ENCODE measurements at regions not wholly inside any gene's neighbourhood (a gene's known extent, or its start where the extent isn't known, plus 50 kb on each side); places are given as distances from the start of the nearest gene placed in this dataset.

DNA sequence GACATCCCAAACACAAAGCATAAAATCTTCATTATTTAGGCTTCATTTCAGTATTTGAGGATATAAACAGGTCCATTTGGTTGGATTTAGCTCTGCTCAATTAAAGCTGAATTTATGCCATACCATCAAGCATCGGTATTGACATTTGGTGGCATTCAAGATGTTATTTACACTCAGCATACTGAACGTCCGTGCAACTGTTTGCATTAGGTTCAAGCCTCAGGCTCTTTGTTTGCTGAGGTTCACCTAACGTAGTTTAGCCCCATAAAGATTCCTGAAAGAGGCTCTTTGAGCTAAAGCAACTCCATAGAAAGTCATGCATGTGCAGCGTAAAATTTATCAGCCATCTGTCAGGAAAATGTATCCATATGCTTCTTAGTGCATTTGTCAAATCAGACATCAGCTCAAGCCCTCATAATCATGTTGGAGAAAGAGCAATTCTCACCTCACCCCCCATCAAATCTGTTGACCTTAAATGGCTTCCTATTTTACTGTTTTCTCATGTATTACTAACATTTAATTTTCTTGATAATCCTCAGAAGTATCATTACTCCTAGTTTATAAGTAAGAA, 366.9 kb downstream of the EPHA4 start:
- TF ChIP-seq, protein P1, sequence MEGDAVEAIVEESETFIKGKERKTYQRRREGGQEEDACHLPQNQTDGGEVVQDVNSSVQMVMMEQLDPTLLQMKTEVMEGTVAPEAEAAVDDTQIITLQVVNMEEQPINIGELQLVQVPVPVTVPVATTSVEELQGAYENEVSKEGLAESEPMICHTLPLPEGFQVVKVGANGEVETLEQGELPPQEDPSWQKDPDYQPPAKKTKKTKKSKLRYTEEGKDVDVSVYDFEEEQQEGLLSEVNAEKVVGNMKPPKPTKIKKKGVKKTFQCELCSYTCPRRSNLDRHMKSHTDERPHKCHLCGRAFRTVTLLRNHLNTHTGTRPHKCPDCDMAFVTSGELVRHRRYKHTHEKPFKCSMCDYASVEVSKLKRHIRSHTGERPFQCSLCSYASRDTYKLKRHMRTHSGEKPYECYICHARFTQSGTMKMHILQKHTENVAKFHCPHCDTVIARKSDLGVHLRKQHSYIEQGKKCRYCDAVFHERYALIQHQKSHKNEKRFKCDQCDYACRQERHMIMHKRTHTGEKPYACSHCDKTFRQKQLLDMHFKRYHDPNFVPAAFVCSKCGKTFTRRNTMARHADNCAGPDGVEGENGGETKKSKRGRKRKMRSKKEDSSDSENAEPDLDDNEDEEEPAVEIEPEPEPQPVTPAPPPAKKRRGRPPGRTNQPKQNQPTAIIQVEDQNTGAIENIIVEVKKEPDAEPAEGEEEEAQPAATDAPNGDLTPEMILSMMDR (IDR thresholded peaks at IDR 0.05; ENCODE audit: low read depth, low read length): no peak
- Histone ChIP-seq H3K4me3 (no peak overlapping the region), H3K36me3 (no peaks in the 10 kb centered on the region), H3K9me3 (ENCODE audit: low read depth) (no peaks in the 10 kb centered on the region), H3K27ac (no peak overlapping the region), H3K27me3 (no peaks in the 10 kb centered on the region), H3K4me1 (ENCODE audit: low read depth) (no peaks in the 10 kb centered on the region)
- no peak for DNase-seq (ENCODE audit: low read depth in 1 of 2, low spot score in 1 of 2)

DNA sequence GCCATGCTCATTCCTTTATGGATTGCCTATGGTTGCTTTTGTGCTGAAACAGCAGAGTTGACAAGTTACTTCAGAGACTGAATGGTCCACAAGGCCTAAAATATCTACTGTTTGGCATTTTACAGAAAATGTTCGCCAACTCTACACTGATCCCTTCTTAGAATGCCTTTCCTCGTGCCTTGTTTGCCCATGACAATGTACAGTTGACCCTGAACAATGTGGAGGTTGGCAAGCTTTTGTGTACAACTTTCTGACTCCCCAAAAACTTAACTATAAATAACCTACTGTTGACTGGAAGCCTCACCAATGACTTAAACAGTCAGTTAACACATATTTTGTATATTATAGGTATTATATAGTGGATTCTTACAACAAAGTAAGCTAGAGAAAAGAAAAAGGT, 361.4 kb downstream of the EPHA4 start:
- peaks cover 4% of the 10 kb centered on the region for H3K4me1 ChIP-seq (ENCODE audit: low read depth)
- TF ChIP-seq, protein P1 (IDR thresholded peaks at IDR 0.05; ENCODE audit: low read depth, low read length): no peak
- no peak overlapping the region for H3K4me3 ChIP-seq
- H3K9me3 ChIP-seq (ENCODE audit: low read depth): no peaks in the 10 kb centered on the region
- no peaks in the 10 kb centered on the region for H3K27me3 ChIP-seq
- no peak for DNase-seq (ENCODE audit: low read depth in 1 of 2, low spot score in 1 of 2)
- H3K36me3 ChIP-seq: no peaks in the 10 kb centered on the region
- H3K27ac ChIP-seq: no peak overlapping the region

DNA sequence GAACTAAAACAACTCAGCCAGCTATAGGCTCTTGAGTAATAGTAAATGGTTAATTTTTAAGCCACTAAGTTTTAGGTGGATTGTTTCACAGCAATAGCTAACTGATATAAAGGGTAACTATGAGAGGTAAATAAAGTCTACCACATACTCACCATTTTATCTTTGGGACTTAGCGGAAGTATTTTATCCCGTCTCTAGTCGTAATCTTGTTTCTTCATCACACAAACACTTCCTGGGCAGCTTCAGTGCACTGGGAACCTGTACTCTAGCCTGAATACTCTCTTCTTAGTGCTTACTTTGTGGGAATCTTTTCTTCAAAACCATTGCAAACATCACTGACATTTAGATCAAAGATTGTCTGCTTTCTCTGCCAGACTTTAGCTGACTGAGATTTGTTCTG, 360.5 kb downstream of the EPHA4 start:
- no peak overlapping the region for H3K4me3 ChIP-seq
- H3K9me3 ChIP-seq (ENCODE audit: low read depth): no peaks in the 10 kb centered on the region
- H3K27me3 ChIP-seq: no peaks in the 10 kb centered on the region
- H3K4me1 ChIP-seq (ENCODE audit: low read depth): peaks cover 4% of the 10 kb centered on the region
- DNase-seq (ENCODE audit: low read depth in 1 of 2, low spot score in 1 of 2): no peak
- no peaks in the 10 kb centered on the region for H3K36me3 ChIP-seq
- TF ChIP-seq, protein P1 (IDR thresholded peaks at IDR 0.05; ENCODE audit: low read depth, low read length): no peak
- H3K27ac ChIP-seq: no peak overlapping the region

DNA sequence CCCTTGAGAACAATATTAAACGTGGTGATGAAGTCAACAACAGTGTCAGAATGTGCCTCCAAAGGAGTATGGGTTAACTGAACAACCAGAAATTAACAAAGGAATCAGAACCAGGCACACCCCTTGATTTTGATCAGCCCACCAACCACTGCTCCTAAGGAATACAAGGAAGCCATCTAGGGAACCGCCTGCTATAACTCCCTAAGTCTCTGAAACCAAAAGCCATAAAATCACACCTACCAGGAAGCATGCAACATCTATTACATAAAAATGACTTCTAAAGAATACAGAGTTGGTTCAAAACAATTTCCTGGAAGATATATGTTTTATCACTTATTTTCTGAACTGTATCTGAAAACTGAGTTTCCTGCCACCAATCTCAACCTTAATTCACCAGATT, 360.0 kb downstream of the EPHA4 start:
- TF ChIP-seq, protein P1 (IDR thresholded peaks at IDR 0.05; ENCODE audit: low read depth, low read length): no peak
- Histone ChIP-seq H3K4me1 (ENCODE audit: low read depth) (peaks cover 4% of the 10 kb centered on the region), H3K27me3 (no peaks in the 10 kb centered on the region), H3K4me3 (no peak overlapping the region), H3K36me3 (no peaks in the 10 kb centered on the region), H3K9me3 (ENCODE audit: low read depth) (no peaks in the 10 kb centered on the region), H3K27ac (no peak overlapping the region)
- no peak for DNase-seq (ENCODE audit: low read depth in 1 of 2, low spot score in 1 of 2)

DNA sequence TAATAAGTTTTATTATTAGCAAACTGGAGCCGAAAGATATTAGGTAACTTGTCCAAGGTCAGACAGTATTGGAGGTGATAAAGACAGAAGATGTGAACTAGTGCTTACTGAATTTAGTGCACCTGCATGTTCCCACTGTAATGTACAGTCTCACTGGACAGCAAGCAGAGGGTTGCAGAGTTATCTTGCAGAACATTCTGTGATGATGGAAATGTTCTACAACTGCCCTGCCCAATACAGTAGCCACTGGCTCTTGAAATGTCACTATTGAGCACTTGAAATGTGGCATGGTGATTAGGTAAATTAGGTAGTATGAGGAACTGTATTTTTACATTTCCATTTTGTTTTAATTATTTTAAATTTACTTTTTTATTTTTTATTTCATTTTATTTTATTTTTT, 356.6 kb downstream of the EPHA4 start:
- TF ChIP-seq, protein P1 (IDR thresholded peaks at IDR 0.05; ENCODE audit: low read depth, low read length): no peak
- Histone ChIP-seq H3K9me3 (ENCODE audit: low read depth) (no peaks in the 10 kb centered on the region), H3K4me3 (no peak overlapping the region), H3K27ac (no peak overlapping the region), H3K27me3 (no peaks in the 10 kb centered on the region), H3K4me1 (ENCODE audit: low read depth) (peaks cover 4% of the 10 kb centered on the region), H3K36me3 (no peaks in the 10 kb centered on the region)
- DNase-seq (ENCODE audit: low read depth in 1 of 2, low spot score in 1 of 2): no peak

DNA sequence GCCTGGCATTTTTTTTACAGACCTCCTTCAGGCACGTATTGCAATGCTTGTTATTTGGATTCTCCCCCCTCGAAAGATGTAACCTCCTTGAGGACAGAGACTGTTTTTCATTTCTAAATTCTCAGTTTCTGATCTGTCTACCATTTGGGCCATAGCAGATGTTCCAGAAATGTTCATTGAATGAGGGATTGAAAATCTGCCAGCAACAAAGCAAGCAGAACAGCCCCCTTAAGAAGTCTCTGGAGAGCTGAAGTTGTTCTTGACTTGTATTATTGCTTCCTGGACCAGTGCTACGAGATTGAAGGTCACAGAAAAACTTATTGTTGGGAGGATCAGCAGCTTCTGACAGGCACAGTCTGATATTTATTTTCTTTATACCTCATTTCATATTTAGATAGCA, 355.5 kb downstream of the EPHA4 start:
- no peaks in the 10 kb centered on the region for H3K36me3 ChIP-seq
- H3K4me1 ChIP-seq (ENCODE audit: low read depth): peaks cover 4% of the 10 kb centered on the region
- no peak for DNase-seq (ENCODE audit: low read depth in 1 of 2, low spot score in 1 of 2)
- TF ChIP-seq, protein P1 (IDR thresholded peaks at IDR 0.05; ENCODE audit: low read depth, low read length): no peak
- H3K27me3 ChIP-seq: no peaks in the 10 kb centered on the region
- no peak overlapping the region for H3K27ac ChIP-seq
- H3K4me3 ChIP-seq: no peak overlapping the region
- H3K9me3 ChIP-seq (ENCODE audit: low read depth): no peaks in the 10 kb centered on the region

All from cardiac muscle cell (in vitro differentiated cells and primary cell).